Anterior cingulate cortex (tissue), 58 donors: ENCODE measurements at regions not wholly inside any gene's neighbourhood (a gene's known extent, or its start where the extent isn't known, plus 50 kb on each side); places are given as distances from the start of the nearest gene placed in this dataset.

ENCODE experiments used
- DNase-seq, 58 donors: peaks; one replicate each; lab custom pipeline; 2025; lab: John Stamatoyannopoulos, UW

DNA sequence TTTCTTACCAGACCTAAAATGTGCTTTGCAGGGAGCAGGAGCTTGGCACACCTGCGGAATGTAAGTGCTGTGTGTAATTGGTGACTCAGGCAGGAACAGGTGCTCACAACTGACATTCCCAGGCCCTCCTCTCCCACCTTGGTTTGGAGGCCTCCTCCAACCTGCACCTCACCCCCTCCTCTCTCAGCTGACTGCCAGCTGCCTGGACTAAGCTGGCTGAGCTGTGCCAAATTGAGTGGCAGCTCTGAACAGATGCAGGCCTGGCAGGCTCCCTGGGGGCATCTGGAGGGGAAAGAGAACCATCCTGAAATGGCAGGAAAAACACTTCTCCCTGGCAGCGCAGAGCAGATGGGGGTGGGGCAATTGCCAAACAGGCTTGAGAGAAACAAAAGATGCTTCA is 91.7 kb upstream of the PGBD5 start:
- peak in 6 of 58 donors; percentile 6 to 48 (median 16) for DNase-seq

DNA sequence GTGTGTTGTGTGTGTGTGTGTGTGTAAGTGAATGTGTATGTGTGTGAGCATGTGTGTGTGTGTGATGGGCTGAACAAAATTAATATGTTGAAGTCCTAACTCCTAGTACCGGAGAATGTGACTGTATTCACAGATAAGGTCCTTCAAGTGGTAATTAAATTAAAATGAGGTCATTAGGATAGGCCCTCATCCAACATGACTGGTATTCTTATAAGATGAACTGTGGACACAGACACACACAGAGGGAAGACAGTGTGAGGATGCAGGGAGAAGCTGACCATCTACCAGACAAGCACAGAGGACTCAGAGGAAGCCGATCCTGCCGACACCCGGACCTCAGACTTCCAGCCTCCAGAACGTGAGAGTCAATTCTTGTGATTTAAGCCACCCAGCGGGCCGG is 91.2 kb upstream of the PGBD5 start:
- no peak for DNase-seq

GRCh38 chr1:230516889-230517288 is 90.8 kb upstream of the PGBD5 start:
- no peak for DNase-seq

DNA sequence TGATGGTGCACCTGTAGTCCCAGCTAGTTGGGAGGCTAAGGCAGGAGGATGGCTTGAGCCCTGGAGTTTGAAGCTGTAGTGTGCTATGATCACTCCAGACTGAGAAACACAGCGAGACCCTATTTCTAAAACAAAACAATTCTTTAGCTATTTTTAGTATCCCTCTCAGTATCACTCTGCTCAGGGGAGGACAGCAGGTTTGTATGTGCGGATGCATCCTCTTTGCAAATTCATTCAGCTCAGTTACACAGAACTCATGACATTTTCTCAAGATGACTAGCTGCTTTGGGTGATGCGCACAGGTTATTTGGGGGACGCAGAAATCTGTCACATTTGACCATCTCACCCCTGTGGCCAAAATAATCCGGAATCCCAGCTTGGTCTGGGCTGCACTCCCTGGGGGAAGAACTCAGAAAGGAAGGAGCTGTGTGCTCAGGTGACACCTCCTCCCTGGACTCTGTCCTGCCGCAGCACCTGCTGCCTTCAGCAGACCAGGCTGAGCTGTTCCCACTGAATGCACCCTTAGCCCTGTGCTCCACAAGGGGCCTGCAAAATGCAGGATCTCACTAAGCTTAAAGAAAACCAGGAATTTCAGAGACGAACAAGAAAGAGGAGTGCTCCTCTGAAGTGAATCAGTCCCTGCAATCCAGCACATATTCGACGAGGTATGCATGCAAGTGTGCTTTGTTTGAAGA is 89.5 kb upstream of the PGBD5 start:
- DNase-seq: no peak

GRCh38 chr1:230510496-230510895 is 84.4 kb upstream of the PGBD5 start:
- no peak for DNase-seq

- no peak for DNase-seq
Observed at GRCh38 chr1:230509281-230509977, 83.3 kb upstream of the PGBD5 start.

- DNase-seq: peak in 40 of 58 donors; percentile 9 to 70 (median 38)
Observed at GRCh38 chr1:230507666-230508402, 81.7 kb upstream of the PGBD5 start.

- DNase-seq: no peak
Observed at GRCh38 chr1:230507236-230507635, 81.1 kb upstream of the PGBD5 start.

DNA sequence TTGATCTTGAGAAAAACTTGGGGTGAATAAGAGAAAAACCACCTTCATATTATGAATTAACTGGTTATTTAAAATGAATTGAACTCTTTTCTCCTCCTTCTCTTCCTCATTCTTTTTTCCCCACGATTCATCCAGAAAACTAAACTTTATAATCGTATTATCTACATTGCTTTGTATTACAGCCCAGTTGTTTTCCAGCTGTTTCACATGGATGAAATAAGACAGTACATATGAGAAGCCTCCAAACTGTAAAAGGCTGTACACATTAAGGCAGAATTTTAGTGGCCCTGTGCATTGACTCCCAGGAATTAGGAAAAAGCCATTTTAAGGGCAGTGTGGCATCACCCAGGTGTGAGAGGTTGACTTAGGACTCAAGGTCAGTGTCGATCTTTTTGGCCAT is 80.3 kb upstream of the PGBD5 start:
- DNase-seq: no peak

GRCh38 chr1:230504310-230504709 is 78.2 kb upstream of the PGBD5 start:
- no peak for DNase-seq

GRCh38 chr1:230503726-230504125 is 77.6 kb upstream of the PGBD5 start:
- DNase-seq: peak in 3 of 58 donors; percentile 18 to 34 (median 21)

DNA sequence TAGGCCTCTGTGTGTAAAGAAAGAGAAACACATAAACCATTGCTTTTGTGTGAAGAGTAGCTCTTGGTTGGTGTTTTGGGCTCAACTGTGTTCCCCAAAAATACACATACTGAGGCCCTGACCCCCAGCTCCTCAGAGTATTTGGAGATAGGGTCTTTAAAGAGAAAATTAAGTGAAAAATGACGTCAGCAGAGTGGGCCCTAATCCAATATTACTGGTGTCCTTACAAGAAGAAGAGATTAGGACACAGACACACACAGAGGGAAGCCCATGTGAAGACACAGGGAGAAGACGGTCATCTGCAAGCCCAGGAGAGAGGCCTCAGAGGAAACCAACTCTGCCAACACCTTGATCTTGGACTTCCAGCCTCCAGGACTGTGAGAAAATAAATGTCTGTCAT is 76.9 kb upstream of the PGBD5 start:
- DNase-seq: no peak

DNA sequence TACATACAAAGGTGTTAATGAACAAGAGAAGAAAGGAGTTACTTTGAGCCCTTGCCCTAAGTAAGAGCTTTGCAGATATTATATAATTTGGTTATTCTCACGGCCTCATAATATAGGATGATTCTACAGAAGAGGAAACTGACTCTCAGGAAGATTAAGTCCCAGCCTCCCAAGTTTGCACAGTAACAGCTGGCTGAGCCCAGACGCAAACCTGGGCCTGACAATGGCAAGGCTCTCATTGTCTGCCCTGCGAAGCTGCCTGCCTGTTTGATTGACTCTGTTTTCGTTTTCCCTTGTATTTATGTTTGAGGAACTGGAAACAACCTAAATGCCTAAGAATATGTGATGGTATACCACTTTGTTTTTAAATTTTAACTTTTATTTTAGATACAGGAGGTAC is 76.2 kb upstream of the PGBD5 start:
- no peak for DNase-seq

GRCh38 chr1:230501849-230502248 is 75.7 kb upstream of the PGBD5 start:
- no peak for DNase-seq

DNA sequence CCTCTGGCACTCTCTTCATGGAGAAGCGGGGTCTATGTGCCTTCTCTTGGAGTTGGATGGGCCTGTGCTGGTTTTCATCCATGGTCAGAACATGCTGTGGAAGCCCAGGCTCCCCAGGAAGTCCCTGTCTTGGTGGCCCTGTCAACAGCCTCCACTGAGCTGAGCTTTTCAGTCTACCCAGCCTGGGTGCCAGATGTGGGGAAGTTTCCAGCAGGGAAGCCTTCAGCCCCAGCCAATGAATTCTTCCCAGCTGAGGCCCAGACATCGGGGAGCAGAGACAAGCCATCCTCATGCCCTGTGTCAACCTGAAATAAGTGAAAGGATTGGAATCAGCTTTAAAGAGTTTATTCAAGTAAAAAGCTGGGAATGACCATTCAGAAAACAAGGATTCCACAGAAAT is 75.1 kb upstream of the PGBD5 start:
- DNase-seq: no peak

GRCh38 chr1:230500063-230500462 is 73.9 kb upstream of the PGBD5 start:
- no peak for DNase-seq

DNA sequence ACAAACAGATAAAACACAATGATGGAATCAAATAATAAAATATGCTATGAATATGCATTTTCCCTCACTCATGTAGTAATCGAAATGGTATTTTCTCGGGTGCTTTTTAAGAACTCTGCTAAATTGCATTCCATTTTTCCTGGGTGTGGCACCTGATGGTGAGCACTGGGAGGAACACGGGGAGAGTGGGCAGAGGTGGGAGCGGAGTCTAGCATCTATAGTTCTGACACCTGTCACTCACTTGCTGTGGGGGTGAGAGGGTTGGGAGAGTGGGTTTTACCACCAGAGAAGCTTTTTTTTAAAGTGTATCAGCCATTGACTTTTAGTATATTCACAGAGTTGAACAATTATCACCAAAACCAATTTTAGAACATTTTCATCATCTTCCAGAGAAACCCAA is 73.4 kb upstream of the PGBD5 start:
- DNase-seq: no peak

- no peak for DNase-seq
Observed at GRCh38 chr1:230498704-230499103, 72.6 kb upstream of the PGBD5 start.

- no peak for DNase-seq
Observed at GRCh38 chr1:230496451-230496850, 70.3 kb upstream of the PGBD5 start.

GRCh38 chr1:230495891-230496385 is 69.8 kb upstream of the PGBD5 start:
- DNase-seq: peak in 10 of 58 donors; percentile 6 to 32 (median 26)

DNA sequence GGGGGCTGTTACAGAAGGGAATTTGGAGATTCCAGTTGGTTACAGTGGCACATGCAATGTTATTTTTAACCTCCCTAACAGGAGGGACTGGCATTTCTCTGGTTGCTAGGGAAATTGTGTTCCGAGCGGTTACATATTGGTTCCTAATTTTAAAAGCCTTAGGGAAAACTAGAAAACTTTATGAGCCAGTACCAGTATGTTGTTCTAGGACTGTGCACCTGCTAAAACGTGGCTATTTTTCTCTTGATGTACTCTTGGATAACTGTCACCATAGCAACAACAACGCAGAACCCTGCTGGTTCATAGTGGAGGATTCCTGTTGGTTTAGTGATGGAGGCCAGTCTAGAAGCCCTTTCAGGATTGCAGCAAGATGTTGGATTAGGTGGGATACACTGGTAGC is 68.9 kb upstream of the PGBD5 start:
- peak in 8 of 58 donors; percentile 11 to 60 (median 35) for DNase-seq
